ENCODE measurements at regions not wholly inside any gene's neighbourhood (a gene's known extent, or its start where the extent isn't known, plus 50 kb on each side); places are given as distances from the start of the nearest gene placed in this dataset.

DNA sequence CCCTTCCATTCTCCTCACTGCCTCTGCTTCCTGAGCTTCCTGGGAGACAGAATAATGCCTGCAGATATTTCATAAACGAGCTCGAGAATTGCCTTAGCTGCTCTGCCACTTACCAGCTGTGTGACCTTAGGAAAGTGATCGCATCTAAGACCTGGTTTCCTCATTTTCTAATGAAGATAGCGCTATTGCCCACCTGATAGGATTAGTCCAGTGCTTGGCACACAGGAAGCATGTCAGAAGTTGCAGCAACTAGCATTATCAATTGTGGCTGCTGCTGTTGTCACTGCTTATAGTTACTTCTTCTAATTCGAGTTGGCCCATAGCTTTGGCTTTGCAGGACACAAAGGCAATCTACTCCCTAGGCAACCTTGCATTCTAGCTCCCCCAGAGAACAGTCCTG is 305.5 kb upstream of the SGK1 start:
- TF ChIP-seq, protein P1, sequence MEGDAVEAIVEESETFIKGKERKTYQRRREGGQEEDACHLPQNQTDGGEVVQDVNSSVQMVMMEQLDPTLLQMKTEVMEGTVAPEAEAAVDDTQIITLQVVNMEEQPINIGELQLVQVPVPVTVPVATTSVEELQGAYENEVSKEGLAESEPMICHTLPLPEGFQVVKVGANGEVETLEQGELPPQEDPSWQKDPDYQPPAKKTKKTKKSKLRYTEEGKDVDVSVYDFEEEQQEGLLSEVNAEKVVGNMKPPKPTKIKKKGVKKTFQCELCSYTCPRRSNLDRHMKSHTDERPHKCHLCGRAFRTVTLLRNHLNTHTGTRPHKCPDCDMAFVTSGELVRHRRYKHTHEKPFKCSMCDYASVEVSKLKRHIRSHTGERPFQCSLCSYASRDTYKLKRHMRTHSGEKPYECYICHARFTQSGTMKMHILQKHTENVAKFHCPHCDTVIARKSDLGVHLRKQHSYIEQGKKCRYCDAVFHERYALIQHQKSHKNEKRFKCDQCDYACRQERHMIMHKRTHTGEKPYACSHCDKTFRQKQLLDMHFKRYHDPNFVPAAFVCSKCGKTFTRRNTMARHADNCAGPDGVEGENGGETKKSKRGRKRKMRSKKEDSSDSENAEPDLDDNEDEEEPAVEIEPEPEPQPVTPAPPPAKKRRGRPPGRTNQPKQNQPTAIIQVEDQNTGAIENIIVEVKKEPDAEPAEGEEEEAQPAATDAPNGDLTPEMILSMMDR (IDR thresholded peaks at IDR 0.05), result no peak

DNA sequence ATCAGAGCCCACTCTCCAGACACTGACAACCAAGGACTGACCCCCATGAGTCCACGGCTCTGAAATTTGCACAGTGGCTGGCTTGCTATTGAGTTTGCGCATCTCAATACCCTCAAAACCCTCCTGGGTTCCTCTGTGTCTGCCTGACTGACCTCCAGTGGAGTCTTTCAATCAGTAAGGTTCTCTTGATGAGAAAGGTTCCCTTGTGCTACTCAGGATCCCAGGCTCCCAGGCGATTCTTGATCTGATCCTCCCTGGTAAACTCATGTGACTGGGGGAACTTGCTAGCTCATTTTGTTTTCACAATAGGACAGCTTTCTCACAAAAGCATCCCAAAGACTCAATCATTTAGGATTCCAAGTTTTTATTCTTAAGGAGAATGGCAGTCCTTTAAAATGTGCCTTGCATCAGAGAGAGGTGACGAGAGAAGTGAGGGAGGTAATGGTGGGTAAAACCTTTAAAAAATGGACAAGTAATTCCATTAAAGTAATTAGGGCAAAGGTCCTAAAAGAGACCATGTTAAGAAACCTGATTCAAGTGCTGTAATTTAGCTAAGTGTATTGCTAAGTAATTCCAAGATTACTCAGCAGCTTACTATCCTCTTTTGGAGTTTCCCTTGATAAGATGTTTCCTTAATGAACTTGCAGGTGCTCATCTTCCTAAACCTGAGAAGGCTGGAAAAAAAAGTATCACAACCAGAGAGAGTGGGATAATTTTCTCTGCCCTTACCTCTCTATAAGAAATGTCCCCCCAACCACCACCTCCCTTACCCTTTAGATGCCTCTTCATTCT is 304.7 kb upstream of the SGK1 start:
- TF ChIP-seq, protein P1 (IDR thresholded peaks at IDR 0.05), result no peak

DNA sequence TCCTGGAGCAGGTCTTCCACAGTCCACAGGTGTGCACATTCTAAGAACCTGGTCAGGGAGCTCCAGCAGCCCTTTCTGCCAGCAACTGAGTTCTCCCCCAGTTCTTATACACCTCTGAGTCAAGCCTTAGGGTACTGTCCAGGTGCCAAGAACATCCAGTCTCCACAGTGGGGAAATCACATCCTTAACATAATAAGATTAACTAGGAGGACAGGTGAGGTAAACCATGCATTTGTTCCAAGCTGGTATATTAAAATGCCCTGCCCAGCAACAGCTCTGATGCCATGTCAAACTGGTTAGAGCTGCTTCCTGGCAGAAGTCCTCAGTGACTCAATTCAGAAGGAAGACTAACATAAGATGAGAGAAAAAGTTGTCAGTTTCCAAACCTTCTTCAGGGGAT is 303.9 kb upstream of the SGK1 start:
- TF ChIP-seq, protein P1 (IDR thresholded peaks at IDR 0.05), result no peak

DNA sequence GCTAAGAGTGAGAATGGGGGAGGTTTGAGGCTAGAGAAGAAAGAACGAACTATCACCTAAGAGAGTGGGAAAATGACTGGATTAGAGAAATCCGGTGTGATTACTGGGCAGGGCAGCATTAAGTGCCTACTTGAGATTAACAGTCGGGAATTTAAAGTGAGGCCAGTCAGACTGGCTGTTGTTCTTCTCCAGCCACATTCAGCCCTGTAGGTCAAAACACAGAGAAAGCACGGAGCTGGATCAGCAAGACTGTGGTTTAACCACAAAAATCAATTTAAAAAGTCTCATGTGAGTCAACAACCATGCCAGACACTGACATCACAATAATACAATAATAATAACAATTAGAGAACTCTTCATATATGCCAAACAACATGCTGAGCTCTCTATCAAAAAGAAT is 301.9 kb upstream of the SGK1 start:
- TF ChIP-seq, protein P1 (IDR thresholded peaks at IDR 0.05), result no peak

DNA sequence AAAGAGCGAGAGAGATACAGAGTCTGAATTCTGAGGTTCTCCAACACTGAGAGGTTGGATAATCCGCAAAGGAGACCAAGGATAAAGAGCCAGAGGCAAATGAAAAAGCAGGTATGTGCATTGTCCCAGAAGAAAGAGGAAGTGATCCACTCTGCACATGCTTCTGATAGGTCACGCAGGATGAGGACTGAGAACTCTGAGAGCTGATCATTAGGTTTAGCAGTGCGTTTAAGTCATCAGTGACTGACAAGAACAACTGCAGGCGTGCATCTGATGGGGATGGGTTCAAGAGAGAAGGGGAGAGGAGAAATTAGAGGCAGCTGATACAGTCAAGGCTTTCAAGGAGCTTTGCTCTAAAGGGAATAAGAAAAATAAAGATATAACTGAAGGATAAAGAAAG is 301.2 kb upstream of the SGK1 start:
- TF ChIP-seq, protein P1 (IDR thresholded peaks at IDR 0.05), result no peak

DNA sequence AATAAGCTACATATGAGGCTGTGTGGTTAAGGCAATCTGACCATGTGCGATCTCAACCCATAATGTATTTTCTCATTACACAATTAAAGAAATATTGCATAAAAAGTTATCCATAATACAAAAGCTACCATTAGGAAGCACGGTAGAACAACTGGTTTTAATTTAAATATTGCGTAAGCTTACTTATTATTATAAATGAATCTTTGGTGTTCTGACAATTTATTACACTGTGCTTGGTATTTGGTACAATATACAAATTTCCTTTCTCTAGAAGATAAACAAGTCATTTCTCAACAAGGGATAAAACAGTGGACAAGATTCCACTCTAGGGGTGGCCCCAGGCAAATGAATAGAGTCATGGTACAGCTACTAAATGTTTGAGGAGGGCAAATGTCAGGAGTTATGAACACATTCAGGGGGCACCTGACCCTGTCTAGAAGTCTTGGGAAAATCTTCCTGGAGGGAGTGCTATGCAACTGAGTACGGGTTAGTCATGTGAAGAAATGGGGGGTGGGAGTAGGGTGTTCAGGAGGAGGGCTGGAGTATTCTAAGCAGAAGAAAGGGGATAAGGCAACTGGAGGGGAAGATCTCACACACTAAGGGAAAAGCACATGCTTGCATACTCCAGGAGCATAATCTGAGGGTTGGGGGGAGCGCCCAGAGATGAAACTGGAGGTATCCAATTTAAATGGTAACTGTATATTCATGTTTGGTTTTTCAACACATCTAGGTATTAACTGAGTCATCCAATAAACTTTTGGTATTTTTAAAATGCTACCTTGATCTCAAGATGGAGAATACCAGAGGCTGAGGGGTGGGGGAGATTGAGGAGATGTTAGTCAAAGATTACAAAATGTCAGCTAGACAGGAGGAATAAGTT is 296.9 kb upstream of the SGK1 start:
- TF ChIP-seq, protein P1 (IDR thresholded peaks at IDR 0.05), result no peak

DNA sequence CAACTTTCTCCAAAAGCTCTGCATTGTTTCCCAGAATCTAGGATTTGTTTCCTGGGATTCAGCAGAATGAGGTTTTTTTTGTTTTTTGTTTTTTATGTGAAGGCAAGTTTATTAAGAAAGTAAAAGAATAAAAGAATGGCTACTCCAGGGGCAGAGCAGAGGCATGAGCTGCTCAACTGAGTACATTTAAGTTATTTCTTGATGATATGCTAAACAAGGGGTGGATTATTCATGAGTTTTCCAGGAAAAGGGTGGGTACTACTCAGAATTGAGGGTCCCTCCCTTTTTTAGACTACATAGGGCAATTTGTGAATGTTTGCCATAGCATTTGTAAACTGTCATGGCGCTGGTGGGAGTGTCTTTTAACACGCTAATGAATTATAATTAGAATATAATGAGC is 292.5 kb upstream of the SGK1 start:
- TF ChIP-seq, protein P1 (IDR thresholded peaks at IDR 0.05), result no peak

Data from LNCAP (cell line).